ENCODE measurements at regions not wholly inside any gene's neighbourhood (a gene's known extent, or its start where the extent isn't known, plus 50 kb on each side); places are given as distances from the start of the nearest gene placed in this dataset.

- no peaks in the 10 kb centered on the region for H3K36me3 ChIP-seq (ENCODE audit: control insufficient read depth, insufficient read depth, low read length)
- no peak overlapping the region for H3K9ac ChIP-seq
- H3K27ac ChIP-seq, result no peak overlapping the region
- H3K4me3 ChIP-seq (ENCODE audit: low read depth, low read length), result no peak overlapping the region
- TF ChIP-seq, protein P1, sequence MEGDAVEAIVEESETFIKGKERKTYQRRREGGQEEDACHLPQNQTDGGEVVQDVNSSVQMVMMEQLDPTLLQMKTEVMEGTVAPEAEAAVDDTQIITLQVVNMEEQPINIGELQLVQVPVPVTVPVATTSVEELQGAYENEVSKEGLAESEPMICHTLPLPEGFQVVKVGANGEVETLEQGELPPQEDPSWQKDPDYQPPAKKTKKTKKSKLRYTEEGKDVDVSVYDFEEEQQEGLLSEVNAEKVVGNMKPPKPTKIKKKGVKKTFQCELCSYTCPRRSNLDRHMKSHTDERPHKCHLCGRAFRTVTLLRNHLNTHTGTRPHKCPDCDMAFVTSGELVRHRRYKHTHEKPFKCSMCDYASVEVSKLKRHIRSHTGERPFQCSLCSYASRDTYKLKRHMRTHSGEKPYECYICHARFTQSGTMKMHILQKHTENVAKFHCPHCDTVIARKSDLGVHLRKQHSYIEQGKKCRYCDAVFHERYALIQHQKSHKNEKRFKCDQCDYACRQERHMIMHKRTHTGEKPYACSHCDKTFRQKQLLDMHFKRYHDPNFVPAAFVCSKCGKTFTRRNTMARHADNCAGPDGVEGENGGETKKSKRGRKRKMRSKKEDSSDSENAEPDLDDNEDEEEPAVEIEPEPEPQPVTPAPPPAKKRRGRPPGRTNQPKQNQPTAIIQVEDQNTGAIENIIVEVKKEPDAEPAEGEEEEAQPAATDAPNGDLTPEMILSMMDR (IDR thresholded peaks at IDR 0.05), result no peak
- no peak overlapping the region for H2AFZ ChIP-seq
- no peaks in the 10 kb centered on the region for H3K27me3 ChIP-seq (ENCODE audit: control insufficient read depth, insufficient read depth, low read length)
- H3K4me1 ChIP-seq, result no peaks in the 10 kb centered on the region
- H3K4me2 ChIP-seq (ENCODE audit: low read length), result no peak overlapping the region
- H3K79me2 ChIP-seq, result no peaks in the 10 kb centered on the region
- no peaks in the 10 kb centered on the region for H3K9me3 ChIP-seq (ENCODE audit: control insufficient read depth, low read length)
These were observed 734.5 kb upstream of the ACVR2A start for GRCh38 chr2:147110317-147110716.

- Histone ChIP-seq H3K79me2 (no peaks in the 10 kb centered on the region), H3K4me2 (ENCODE audit: low read length) (no peak overlapping the region), H3K9ac (no peak overlapping the region), H3K4me1 (no peaks in the 10 kb centered on the region), H3K36me3 (ENCODE audit: control insufficient read depth, insufficient read depth, low read length) (no peaks in the 10 kb centered on the region), H3K27me3 (ENCODE audit: control insufficient read depth, insufficient read depth, low read length) (no peaks in the 10 kb centered on the region), H2AFZ (no peak overlapping the region), H3K9me3 (ENCODE audit: control insufficient read depth, low read length) (no peaks in the 10 kb centered on the region), H3K27ac (no peak overlapping the region), H3K4me3 (ENCODE audit: low read depth, low read length) (no peak overlapping the region)
- TF ChIP-seq, protein P1 (IDR thresholded peaks at IDR 0.05), result no peak
These were observed 735.5 kb upstream of the ACVR2A start for GRCh38 chr2:147109291-147109690.

DNA sequence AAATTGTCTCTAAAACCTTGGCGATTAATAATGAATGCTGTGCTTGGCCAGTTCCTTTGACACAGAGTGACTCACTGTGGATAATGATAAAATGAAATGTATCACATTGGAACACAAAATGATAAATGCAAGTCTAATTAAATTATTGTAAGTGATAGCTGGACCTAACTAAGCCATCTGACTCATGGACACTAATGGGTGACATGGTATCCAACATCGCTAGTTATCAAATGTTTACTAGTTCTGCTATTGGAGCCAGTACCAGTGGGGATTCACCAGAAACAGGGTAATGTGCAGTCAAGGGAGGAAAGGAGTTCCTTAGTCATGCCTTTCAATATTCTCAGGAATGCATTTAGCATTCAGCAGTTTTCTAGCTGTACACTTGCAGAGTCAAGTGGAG lies 736.3 kb upstream of the ACVR2A start:
- TF ChIP-seq, protein P1 (IDR thresholded peaks at IDR 0.05), result no peak
- Histone ChIP-seq H3K27ac (no peak overlapping the region), H2AFZ (no peak overlapping the region), H3K4me3 (ENCODE audit: low read depth, low read length) (no peak overlapping the region), H3K4me2 (ENCODE audit: low read length) (no peak overlapping the region), H3K9ac (no peak overlapping the region), H3K4me1 (no peaks in the 10 kb centered on the region), H3K79me2 (no peaks in the 10 kb centered on the region), H3K9me3 (ENCODE audit: control insufficient read depth, low read length) (no peaks in the 10 kb centered on the region), H3K27me3 (ENCODE audit: control insufficient read depth, insufficient read depth, low read length) (no peaks in the 10 kb centered on the region), H3K36me3 (ENCODE audit: control insufficient read depth, insufficient read depth, low read length) (no peaks in the 10 kb centered on the region)

GRCh38 chr2:147101941-147102790 lies 742.7 kb upstream of the ACVR2A start:
- Histone ChIP-seq H3K27ac (no peak overlapping the region), H3K79me2 (no peaks in the 10 kb centered on the region), H3K27me3 (ENCODE audit: control insufficient read depth, insufficient read depth, low read length) (no peaks in the 10 kb centered on the region), H2AFZ (no peak overlapping the region), H3K4me1 (no peaks in the 10 kb centered on the region), H3K4me2 (ENCODE audit: low read length) (no peak overlapping the region), H3K9me3 (ENCODE audit: control insufficient read depth, low read length) (no peaks in the 10 kb centered on the region), H3K9ac (no peak overlapping the region), H3K4me3 (ENCODE audit: low read depth, low read length) (no peak overlapping the region), H3K36me3 (ENCODE audit: control insufficient read depth, insufficient read depth, low read length) (no peaks in the 10 kb centered on the region)
- TF ChIP-seq, protein P1 (IDR thresholded peaks at IDR 0.05), result no peak

All from parathyroid adenoma (tissue), 2 donors.